WI38 (cell line): ENCODE measurements at regions not wholly inside any gene's neighbourhood (a gene's known extent, or its start where the extent isn't known, plus 50 kb on each side); places are given as distances from the start of the nearest gene placed in this dataset.
"Not testable (repeated sequence)": the region's sequence is repeated elsewhere in the genome, so short reads cannot be mapped to it uniquely, and the experiment has no call there.

Experiments used
- H3K4me3 ChIP-seq: 2 replicates; pipeline ENCODE4 v1.5.1; 2011; ENCODE audit warnings: low read depth, mild to moderate bottlenecking, control low read depth, low read length
- CTCF ChIP-seq: IDR thresholded peaks from 2 replicates; pipeline ENCODE4 v1.5.1; 2012; ENCODE audit warnings: low read depth, mild to moderate bottlenecking, control low read depth, low read length

DNA sequence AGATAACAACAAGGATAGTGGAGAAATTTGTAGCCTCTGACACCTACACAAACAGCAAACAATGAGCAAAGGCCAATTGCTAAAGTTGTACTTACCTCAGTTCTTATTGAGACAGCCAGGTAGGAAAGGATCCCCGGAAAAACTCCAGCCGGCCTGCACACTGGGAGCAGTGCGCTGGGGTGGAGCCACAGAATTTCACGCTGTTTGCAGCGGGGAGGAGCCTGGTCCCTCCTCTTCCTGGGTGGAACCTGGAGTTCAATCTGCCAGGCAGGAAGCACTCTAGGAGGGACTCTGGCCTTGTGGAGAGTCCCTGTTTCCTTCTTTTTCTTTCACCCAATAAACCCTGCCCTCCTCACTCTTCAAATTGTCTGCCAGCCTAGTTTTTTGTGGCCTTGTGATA lies 382.6 kb upstream of the TGIF2LX start:
- not testable (repeated sequence) for H3K4me3 ChIP-seq

- H3K4me3 ChIP-seq: not testable (repeated sequence)
Observed at GRCh38 chrX:89557146-89557545, 364.6 kb upstream of the TGIF2LX start.

- not testable (repeated sequence) for H3K4me3 ChIP-seq
Observed at GRCh38 chrX:89562079-89562478, 359.6 kb upstream of the TGIF2LX start.

GRCh38 chrX:89563107-89563506 lies 358.6 kb upstream of the TGIF2LX start:
- not testable (repeated sequence) for H3K4me3 ChIP-seq

GRCh38 chrX:89567787-89568186 lies 353.9 kb upstream of the TGIF2LX start:
- not testable (repeated sequence) for H3K4me3 ChIP-seq

DNA sequence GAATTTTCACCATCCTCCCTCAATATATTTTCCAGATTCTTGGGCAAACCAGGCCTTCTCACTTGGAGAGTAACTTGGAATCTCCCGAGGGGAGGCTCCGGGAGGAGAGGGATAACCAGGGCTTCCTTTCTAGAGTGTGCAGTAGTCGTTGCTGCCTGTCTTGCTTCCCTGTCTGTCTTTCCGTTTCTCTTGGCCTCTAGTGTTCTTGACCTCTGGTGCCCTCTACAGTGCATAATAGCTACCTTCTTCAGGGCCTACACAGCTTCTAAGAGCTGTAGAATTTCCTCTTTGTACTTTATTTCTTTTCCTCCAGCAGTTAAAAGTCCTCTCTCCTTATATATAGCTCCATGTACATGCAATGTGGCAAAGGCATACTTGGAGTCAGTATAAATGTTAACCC lies 339.8 kb upstream of the TGIF2LX start:
- H3K4me3 ChIP-seq: not testable (repeated sequence)

GRCh38 chrX:89631858-89632257 lies 289.9 kb upstream of the TGIF2LX start:
- H3K4me3 ChIP-seq: not testable (repeated sequence)

DNA sequence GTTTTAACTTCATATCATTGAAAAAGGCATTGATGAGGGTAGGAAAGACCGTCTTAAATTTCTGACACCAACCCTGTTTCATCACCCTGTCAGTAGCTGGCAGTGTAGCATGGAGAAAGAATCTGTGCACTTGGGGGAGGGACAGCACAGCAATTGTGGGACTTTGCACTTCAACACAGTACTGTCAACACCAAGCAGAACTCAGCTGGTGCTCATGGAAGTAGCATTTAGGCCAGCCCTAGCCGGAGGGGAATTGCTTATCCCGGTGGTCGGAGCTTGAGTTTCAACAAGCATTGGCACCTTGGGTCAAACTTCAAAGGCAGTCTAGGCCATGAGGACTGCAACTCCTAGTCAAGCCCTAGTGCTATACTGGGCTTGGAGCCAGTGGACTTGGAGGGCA lies 285.8 kb upstream of the TGIF2LX start:
- H3K4me3 ChIP-seq: not testable (repeated sequence)

- H3K4me3 ChIP-seq: not testable (repeated sequence)
Observed at GRCh38 chrX:89658662-89659061, 263.0 kb upstream of the TGIF2LX start.

GRCh38 chrX:89706481-89706880 lies 215.2 kb upstream of the TGIF2LX start:
- H3K4me3 ChIP-seq: not testable (repeated sequence)

GRCh38 chrX:89707363-89707927 lies 214.3 kb upstream of the TGIF2LX start:
- not testable (repeated sequence) for H3K4me3 ChIP-seq

DNA sequence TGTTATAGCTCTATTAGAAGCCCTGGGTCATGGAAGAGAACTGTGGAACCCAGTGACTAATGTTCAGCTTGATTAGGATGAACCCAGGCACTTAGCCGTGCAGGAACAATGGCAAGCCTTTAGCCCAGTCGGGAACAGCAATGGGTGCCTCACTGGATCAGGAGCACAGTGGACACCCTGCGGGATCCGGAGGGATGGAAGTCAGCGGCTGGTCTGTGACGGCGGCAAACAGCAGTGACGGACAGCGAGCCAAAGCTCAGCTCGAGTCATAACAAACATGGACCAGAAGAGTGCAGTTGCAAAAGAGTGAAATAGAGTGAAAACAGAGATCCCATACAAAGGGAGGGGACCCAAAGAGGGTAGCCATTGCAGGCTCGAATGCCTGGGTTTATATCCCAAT lies 187.3 kb upstream of the TGIF2LX start:
- not testable (repeated sequence) for H3K4me3 ChIP-seq

DNA sequence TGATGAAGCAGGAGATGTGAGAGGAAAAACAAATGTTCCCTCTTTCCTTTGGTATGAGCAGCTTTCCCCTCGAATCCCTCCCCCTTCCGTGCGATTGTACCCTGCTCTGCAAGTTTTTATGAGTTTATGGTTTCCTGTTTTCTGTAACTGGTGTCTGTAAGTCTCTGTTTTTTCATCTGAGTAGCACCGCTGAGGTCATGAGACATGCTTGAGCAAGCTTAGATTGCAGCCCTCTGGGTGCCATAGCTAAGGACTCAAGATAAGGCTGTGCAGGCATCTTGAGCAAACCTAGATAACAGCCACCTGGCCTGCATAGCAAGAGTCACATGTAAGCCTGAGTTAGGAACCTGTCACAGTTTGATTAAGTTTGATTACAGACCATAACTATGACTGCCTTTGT lies 165.2 kb upstream of the TGIF2LX start:
- not testable (repeated sequence) for H3K4me3 ChIP-seq

DNA sequence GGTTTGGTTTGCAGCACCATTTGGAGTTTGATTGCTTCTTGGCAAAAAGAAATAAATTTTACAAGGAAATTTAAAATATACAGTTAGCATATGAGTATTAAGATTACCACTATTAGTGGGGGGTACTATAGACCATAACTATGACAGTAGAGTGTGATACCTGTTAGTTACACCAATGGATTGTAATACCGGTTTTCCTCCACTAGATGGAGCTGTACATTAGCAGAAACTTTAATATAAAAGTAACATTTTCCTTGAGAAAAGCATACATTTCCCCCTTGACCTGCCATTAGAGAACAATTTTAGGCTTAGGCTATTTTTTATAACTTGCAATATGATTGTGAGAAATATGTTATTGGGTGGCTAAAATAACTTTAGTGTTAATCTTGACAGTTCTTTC lies 163.9 kb upstream of the TGIF2LX start:
- H3K4me3 ChIP-seq: not testable (repeated sequence)
- TF ChIP-seq CTCF: peak; percentile 22; the same call in 1 of the 2 replicates

DNA sequence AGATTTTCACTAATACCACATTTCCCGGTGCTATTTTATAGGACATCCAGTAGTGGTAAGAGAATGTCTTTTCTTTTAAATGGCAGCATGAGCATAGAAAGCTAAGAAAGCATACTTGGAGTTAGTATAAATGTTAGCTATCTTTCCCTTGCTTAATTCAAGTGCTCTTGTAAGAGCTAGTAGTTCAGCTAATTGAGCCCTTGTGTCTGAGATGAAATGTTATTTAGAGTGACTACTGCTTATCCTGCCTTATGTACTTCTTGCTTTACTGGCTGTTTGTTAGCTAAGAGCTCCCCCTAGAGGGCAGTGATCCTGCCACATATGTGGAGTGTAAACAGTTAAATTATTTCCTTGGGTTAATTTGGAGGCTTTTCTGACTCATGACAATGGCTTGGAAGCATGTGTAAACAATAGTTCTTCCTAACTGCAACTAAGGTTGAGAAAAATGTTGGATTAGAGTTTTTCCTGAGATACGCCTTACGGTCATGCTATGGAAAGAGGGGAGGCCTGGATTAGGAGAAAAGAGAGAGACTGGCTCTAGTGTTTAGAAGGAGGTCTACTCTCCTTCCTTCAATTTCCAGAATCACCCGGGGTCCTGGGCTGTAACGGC lies 162.5 kb upstream of the TGIF2LX start:
- H3K4me3 ChIP-seq: not testable (repeated sequence)

DNA sequence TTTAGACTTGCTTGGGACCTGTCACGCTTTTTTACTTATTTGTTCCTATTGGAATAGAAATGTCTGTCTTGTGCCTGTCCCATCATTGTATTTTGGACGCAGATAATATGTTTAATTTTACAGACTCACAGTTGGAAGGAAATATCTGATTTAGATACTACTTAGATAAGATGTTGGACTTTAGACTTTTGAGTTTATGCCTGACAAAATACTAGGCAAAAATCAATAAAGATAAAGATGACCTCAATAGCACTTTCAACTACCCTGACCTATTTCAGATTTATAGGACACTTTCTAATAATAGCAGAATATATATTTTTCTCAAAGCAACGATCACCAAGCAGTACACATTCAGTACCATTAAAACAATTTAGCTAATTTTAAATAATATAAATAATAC lies 150.1 kb upstream of the TGIF2LX start:
- H3K4me3 ChIP-seq: not testable (repeated sequence)

DNA sequence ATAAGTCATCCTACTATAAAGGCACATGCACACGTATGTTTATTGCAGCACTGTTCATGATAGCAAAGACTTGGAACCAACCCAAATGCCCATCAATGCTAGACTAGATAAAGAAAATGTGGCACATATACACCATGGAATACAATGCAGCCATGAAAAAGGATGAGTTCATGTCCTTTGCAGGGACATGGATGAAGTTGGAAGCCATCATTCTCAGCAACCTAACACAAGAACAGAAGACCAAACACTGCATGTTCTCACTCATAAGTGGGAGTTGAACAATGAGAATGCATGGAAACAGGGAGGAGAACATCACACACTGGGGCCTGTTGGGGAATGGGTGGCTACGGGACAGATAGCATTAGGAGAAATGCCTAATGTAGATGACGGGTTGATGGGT lies 110.3 kb upstream of the TGIF2LX start:
- H3K4me3 ChIP-seq: not testable (repeated sequence)

GRCh38 chrX:89839723-89840122 lies 82.0 kb upstream of the TGIF2LX start:
- H3K4me3 ChIP-seq: not testable (repeated sequence)

- H3K4me3 ChIP-seq: not testable (repeated sequence)
Observed at GRCh38 chrX:89871662-89872061, 50.0 kb upstream of the TGIF2LX start.
